Keratinocyte (primary cell): ENCODE measurements at regions not wholly inside any gene's neighbourhood (a gene's known extent, or its start where the extent isn't known, plus 50 kb on each side); places are given as distances from the start of the nearest gene placed in this dataset.

ENCODE experiments used
- DNase-seq: peaks from one replicate; pipeline ENCODE4 v3.0.0-alpha.2; 2011; ENCODE audit warnings: low read depth, missing footprints, low spot score
- FAIRE-seq: peaks from 2 replicates; lab custom pipeline; 2011; peaks lifted over from hg19 to GRCh38; lab: Jason Lieb, UNC
- H2AFZ ChIP-seq: 2 replicates; pipeline ENCODE4 v1.6.0; 2012; ENCODE audit warnings: low read length, control low read depth, inconsistent platforms; ENCODE audit not compliant: control insufficient read depth
- H3K27ac ChIP-seq: 2 replicates; pipeline ENCODE4 v1.5.1; 2011; ENCODE audit warnings: low read length; ENCODE audit not compliant: control insufficient read depth, insufficient read depth
- H3K27me3 ChIP-seq: 3 replicates; pipeline ENCODE4 v1.6.0; 2011; ENCODE audit warnings: low read length; ENCODE audit not compliant: control insufficient read depth, insufficient read depth; ENCODE audit errors: extremely low read depth
- H3K36me3 ChIP-seq, 2 experiments: 2 replicates in 1 of 2; 3 replicates in 1 of 2; pipeline ENCODE4 v1.5.1; 2011; ENCODE audit warnings: low read length in 2 of 2, mild to moderate bottlenecking in 1 of 2; ENCODE audit not compliant: control insufficient read depth in 2 of 2, insufficient read depth in 2 of 2; ENCODE audit errors: extremely low read depth in 1 of 2
- H3K4me1 ChIP-seq: 3 replicates; pipeline ENCODE4 v1.5.1; 2011; ENCODE audit warnings: low read length; ENCODE audit not compliant: control insufficient read depth, insufficient read depth; ENCODE audit errors: extremely low read depth
- H3K4me2 ChIP-seq: 3 replicates; pipeline ENCODE4 v1.6.0; 2011; ENCODE audit warnings: low read depth, low read length; ENCODE audit not compliant: control insufficient read depth, insufficient read depth; ENCODE audit errors: extremely low read depth
- H3K4me3 ChIP-seq, 3 experiments: fragments of 200-600 bp in 1 of 3; sonication (generic) in 1 of 3; 2 replicates in 2 of 3; 3 replicates in 1 of 3; pipeline ENCODE4 v1.5.1; 2011 to 2016; ENCODE audit warnings: low read length in 3 of 3, mild to moderate bottlenecking in 3 of 3, control low read depth in 2 of 3, inconsistent platforms in 1 of 3, low read depth in 1 of 3, mixed read lengths in 1 of 3, mixed run types in 1 of 3, moderate library complexity in 1 of 3; ENCODE audit not compliant: control insufficient read depth in 2 of 3, insufficient read depth in 2 of 3; ENCODE audit errors: extremely low read depth in 1 of 3
- H3K79me2 ChIP-seq: 2 replicates; pipeline ENCODE4 v1.6.0; 2012; ENCODE audit warnings: low read length; ENCODE audit not compliant: control insufficient read depth, insufficient read depth
- H3K9ac ChIP-seq: 3 replicates; pipeline ENCODE4 v1.6.0; 2011; ENCODE audit warnings: low read length; ENCODE audit not compliant: control insufficient read depth, insufficient read depth; ENCODE audit errors: extremely low read depth
- H3K9me1 ChIP-seq: 3 replicates; pipeline ENCODE4 v1.6.0; 2011; ENCODE audit warnings: low read length; ENCODE audit not compliant: control insufficient read depth, insufficient read depth; ENCODE audit errors: extremely low read depth
- H3K9me3 ChIP-seq: 2 replicates; pipeline ENCODE4 v1.5.1; 2012; ENCODE audit warnings: low read depth, low read length; ENCODE audit not compliant: control insufficient read depth
- H4K20me1 ChIP-seq: 3 replicates; pipeline ENCODE4 v1.6.0; 2011; ENCODE audit warnings: low read length; ENCODE audit not compliant: control insufficient read depth, insufficient read depth; ENCODE audit errors: extremely low read depth
- CTCF ChIP-seq, 3 experiments: IDR thresholded peaks in 1 of 3; conservative IDR thresholded peaks in 1 of 3; optimal IDR thresholded peaks in 1 of 3; 2 replicates in 2 of 3; 3 replicates in 1 of 3; pipeline versions ENCODE3 to v1.5.1; 2011; ENCODE audit warnings: low read length in 3 of 3, mild to moderate bottlenecking in 3 of 3, moderate library complexity in 2 of 3, control low read depth in 1 of 3, inconsistent platforms in 1 of 3; ENCODE audit not compliant: insufficient read depth in 2 of 3; ENCODE audit errors: extremely low read depth in 1 of 3
- EZH2 ChIP-seq: IDR thresholded peaks from one replicate; pipeline ENCODE4 v1.6.1; 2012; ENCODE audit warnings: inconsistent platforms, mild to moderate bottlenecking, low read length, moderate library complexity
- dilution Hi-C: fragments of 300-500 bp; cut with MboI; formaldehyde crosslinking; loops from one replicate; pipeline ENCODE4 v1.7.0; 2020; ENCODE audit warnings: low sequenced_read_pairs; ENCODE audit not compliant: extremely low pct_ligation_motif_present

DNA sequence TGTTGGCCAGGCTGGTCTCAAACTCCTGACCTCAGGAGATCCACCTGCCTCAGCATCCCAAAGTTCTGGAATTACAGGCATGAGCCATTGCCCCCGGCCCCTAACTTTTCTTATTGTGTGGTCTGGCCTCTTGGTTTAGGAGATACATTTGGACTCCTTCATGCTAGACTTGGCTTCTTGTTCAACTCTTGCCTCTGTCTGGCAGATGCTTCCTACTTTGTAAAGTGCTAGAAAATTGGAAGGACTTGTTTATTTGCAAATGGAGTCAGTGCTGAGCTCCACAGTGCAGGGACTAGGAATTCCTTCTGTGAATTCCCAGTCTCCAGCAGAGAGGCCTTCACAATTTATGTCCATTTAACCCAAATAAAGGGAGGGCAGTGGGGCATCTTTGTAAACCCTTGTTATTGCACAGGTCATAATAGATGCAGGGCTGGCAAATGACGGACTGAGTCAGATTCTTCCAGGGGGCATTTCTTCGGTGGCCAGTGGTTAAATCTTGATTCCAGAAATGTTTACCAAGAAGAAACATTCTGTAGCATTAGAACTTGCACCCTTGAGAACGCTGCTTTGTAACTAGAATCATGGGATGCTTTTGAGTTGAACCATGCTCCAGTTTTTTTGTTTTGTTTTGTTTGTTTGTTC, 73.8 kb upstream of the TBX3 start:
- no peaks in the 10 kb centered on the region for H3K79me2 ChIP-seq
- no peak overlapping the region for H3K27ac ChIP-seq
- no peak overlapping the region for H3K4me2 ChIP-seq
- no peaks in the 10 kb centered on the region for H4K20me1 ChIP-seq
- no peaks in the 10 kb centered on the region for H3K4me1 ChIP-seq
- H3K36me3 ChIP-seq: no peaks in the 10 kb centered on the region
- TF ChIP-seq CTCF (optimal IDR thresholded peaks at IDR 0.05 in 1 of 3, IDR thresholded peaks at IDR 0.05 in 1 of 3, conservative IDR thresholded peaks at IDR 0.05 in 1 of 3; ENCODE audit: extremely low read depth in 1 of 3, insufficient read depth in 2 of 3, low read length in 3 of 3) (no peak), EZH2 (no peak)
- H3K27me3 ChIP-seq: no peaks in the 10 kb centered on the region
- no peak for FAIRE-seq
- H3K9me1 ChIP-seq: no peaks in the 10 kb centered on the region
- no peak overlapping the region for H2AFZ ChIP-seq
- no peak for DNase-seq
- no peak overlapping the region for H3K4me3 ChIP-seq
- no peak overlapping the region for H3K9ac ChIP-seq
- dilution Hi-C loops: no loop called here
- no peaks in the 10 kb centered on the region for H3K9me3 ChIP-seq

GRCh38 chr12:114752217-114752616, 68.2 kb upstream of the TBX3 start:
- no peaks in the 10 kb centered on the region for H3K4me1 ChIP-seq
- TF ChIP-seq CTCF (optimal IDR thresholded peaks at IDR 0.05 in 1 of 3, IDR thresholded peaks at IDR 0.05 in 1 of 3, conservative IDR thresholded peaks at IDR 0.05 in 1 of 3; ENCODE audit: extremely low read depth in 1 of 3, insufficient read depth in 2 of 3, low read length in 3 of 3): no peak
- no peak for TF ChIP-seq EZH2
- FAIRE-seq (no peak), DNase-seq (no peak)
- H3K4me2 ChIP-seq: no peak overlapping the region
- no peak overlapping the region for H3K9ac ChIP-seq
- no peaks in the 10 kb centered on the region for H3K36me3 ChIP-seq
- no peak overlapping the region for H2AFZ ChIP-seq
- dilution Hi-C loops: no loop called here
- no peak overlapping the region for H3K27ac ChIP-seq
- no peaks in the 10 kb centered on the region for H4K20me1 ChIP-seq
- no peaks in the 10 kb centered on the region for H3K9me1 ChIP-seq
- no peaks in the 10 kb centered on the region for H3K27me3 ChIP-seq
- H3K9me3 ChIP-seq: no peaks in the 10 kb centered on the region
- no peaks in the 10 kb centered on the region for H3K79me2 ChIP-seq
- H3K4me3 ChIP-seq: no peak overlapping the region
